Kidney (tissue), 13 donors: ENCODE measurements at regions not wholly inside any gene's neighbourhood (a gene's known extent, or its start where the extent isn't known, plus 50 kb on each side); places are given as distances from the start of the nearest gene placed in this dataset.
"Not testable (repeated sequence)": the region's sequence is repeated elsewhere in the genome, so short reads cannot be mapped to it uniquely, and the experiment has no call there.

Source experiments
- DNase-seq, 5 donors: peaks; one replicate each; pipeline ENCODE4 v3.0.0-alpha.2; 2013 to 2020
- FAIRE-seq: peaks from 2 replicates; lab custom pipeline; 2012; peaks lifted over from hg19 to GRCh38; lab: Jason Lieb, UNC
- H3K27ac ChIP-seq, 2 donors: one replicate each; pipeline ENCODE4 v1.7.0; 2013; ENCODE audit warnings: low read depth in 2 of 2, low read length in 2 of 2, inconsistent platforms in 1 of 2
- H3K27me3 ChIP-seq: one replicate; pipeline ENCODE4 v1.7.1; 2013; ENCODE audit warnings: low read length, inconsistent platforms; ENCODE audit not compliant: control insufficient read depth, insufficient read depth
- H3K36me3 ChIP-seq, 3 donors: one replicate each; pipeline versions ENCODE4 v1.7.0 to v1.7.1; 2013; ENCODE audit warnings: low read length in 3 of 3, control low read depth in 1 of 3, inconsistent platforms in 1 of 3; ENCODE audit not compliant: insufficient read depth in 3 of 3, control insufficient read depth in 2 of 3
- H3K4me1 ChIP-seq, 3 donors: one replicate each; pipeline versions ENCODE4 v1.7.0 to v1.7.1; 2013; ENCODE audit warnings: low read length in 3 of 3, inconsistent platforms in 1 of 3, low read depth in 1 of 3; ENCODE audit not compliant: control insufficient read depth in 2 of 3, insufficient read depth in 2 of 3
- H3K4me3 ChIP-seq, 3 donors: one replicate each; pipeline versions ENCODE4 v1.7.0 to v1.8.1; 2013; ENCODE audit warnings: low read length in 3 of 3, control low read depth in 1 of 3, inconsistent platforms in 1 of 3
- H3K9ac ChIP-seq, 3 donors: one replicate each; pipeline versions ENCODE4 v1.7.0 to v1.7.1; 2013; ENCODE audit warnings: low read length in 3 of 3, control low read depth in 1 of 3, inconsistent platforms in 1 of 3
- H3K9me3 ChIP-seq, 3 donors: one replicate each; pipeline versions ENCODE4 v1.7.0 to v1.7.1; 2013; ENCODE audit warnings: low read length in 3 of 3, control low read depth in 1 of 3, inconsistent platforms in 1 of 3; ENCODE audit not compliant: control insufficient read depth in 2 of 3, insufficient read depth in 1 of 3
- CTCF ChIP-seq: IDR thresholded peaks from 3 replicates; pipeline ENCODE4 v1.5.1; 2012; ENCODE audit warnings: mild to moderate bottlenecking, moderate library complexity, borderline replicate concordance; ENCODE audit not compliant: insufficient read depth; ENCODE audit errors: extremely low read depth
- intact Hi-C: fragments of 100-400 bp; cut with DNase I; formaldehyde crosslinking; loops from one replicate; pipeline ENCODE4 v1.11.1; 2022
- donor health status: control.
- donor health status: control.
- donor health status: control.
- donor health status: control.
- donor health status: control.
- donor health status: DM: yes; HTN: yes; CAD: no.
- donor health status: Normal renal cell carcinoma (clear cell type).

GRCh38 chr1:105073660-105074059, 1324.0 kb downstream of the AMY1C start:
- intact Hi-C loops: no loop called here
- Histone ChIP-seq H3K27ac (no peak overlapping the region), H3K36me3 (no peaks in the 10 kb centered on the region), H3K27me3 (no peaks in the 10 kb centered on the region), H3K4me3 (no peak overlapping the region), H3K9ac (no peak overlapping the region), H3K4me1 (no peaks in the 10 kb centered on the region), H3K9me3 (peaks cover 0 to 3% (median 0%) of the 10 kb centered on the region in 3 donors)
- TF ChIP-seq CTCF: no peak
- DNase-seq (no peak), FAIRE-seq (no peak)

GRCh38 chr1:105083611-105084010, 1333.9 kb downstream of the AMY1C start:
- H3K27ac ChIP-seq: no peak overlapping the region
- H3K27me3 ChIP-seq: no peaks in the 10 kb centered on the region
- DNase-seq: no peak
- no peak overlapping the region for H3K9ac ChIP-seq
- H3K36me3 ChIP-seq: no peaks in the 10 kb centered on the region
- no peaks in the 10 kb centered on the region for H3K4me1 ChIP-seq
- intact Hi-C loops: no loop called here
- TF ChIP-seq CTCF: no peak
- no peak overlapping the region for H3K4me3 ChIP-seq
- no peaks in the 10 kb centered on the region for H3K9me3 ChIP-seq
- FAIRE-seq: no peak

DNA sequence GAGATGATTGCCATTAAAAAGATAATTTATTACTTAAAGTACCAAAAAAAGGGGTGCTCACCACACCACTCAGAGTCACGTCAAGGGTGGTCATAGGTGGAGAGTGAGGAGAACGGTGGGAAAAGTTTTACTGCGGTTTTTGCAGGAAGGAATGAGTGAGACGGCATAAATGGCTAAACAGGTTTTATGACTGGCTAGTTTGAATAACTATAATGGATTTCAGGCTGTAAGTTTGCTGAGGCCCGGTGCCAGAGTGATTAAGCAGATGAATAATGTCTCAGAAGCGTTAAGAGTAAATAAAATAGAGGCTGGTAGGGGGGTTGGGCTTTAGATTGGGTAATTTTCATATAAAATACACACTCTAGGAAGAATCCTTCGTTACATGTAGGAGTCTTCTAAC, 1337.8 kb downstream of the AMY1C start:
- no peak for TF ChIP-seq CTCF
- H3K27me3 ChIP-seq: no peaks in the 10 kb centered on the region
- intact Hi-C loops: no loop called here
- no peaks in the 10 kb centered on the region for H3K9me3 ChIP-seq
- DNase-seq: no peak
- H3K4me3 ChIP-seq: no peak overlapping the region
- H3K36me3 ChIP-seq: no peaks in the 10 kb centered on the region
- no peaks in the 10 kb centered on the region for H3K4me1 ChIP-seq
- no peak overlapping the region for H3K9ac ChIP-seq
- no peak overlapping the region for H3K27ac ChIP-seq
- FAIRE-seq: no peak

GRCh38 chr1:105088166-105088565, 1338.5 kb downstream of the AMY1C start:
- no peak overlapping the region for H3K4me3 ChIP-seq
- no peak for TF ChIP-seq CTCF
- intact Hi-C loops: no loop called here
- FAIRE-seq (no peak), DNase-seq (no peak)
- H3K9me3 ChIP-seq: no peaks in the 10 kb centered on the region
- H3K9ac ChIP-seq: no peak overlapping the region
- H3K4me1 ChIP-seq: no peaks in the 10 kb centered on the region
- no peak overlapping the region for H3K27ac ChIP-seq
- H3K27me3 ChIP-seq: no peaks in the 10 kb centered on the region
- H3K36me3 ChIP-seq: no peaks in the 10 kb centered on the region

DNA sequence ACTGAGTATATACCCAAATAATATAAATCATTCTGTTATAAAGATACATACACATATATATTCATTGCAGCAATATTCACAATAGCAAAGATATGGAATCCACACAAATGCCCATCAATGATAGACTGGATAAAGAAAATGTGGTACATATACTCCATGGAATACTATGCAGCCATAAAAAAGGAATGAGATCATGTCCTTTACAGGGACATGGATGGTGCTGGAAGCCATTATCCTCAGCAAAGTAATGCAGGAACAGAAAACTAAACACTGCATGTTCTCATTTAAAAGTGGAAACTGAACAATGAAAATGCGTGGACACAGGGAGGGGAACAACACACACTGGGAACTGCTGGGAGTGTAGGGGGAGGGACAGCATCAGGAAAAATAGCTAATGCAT, 1344.2 kb downstream of the AMY1C start:
- intact Hi-C loops, DNase-seq, H3K27ac ChIP-seq, H3K36me3 ChIP-seq, FAIRE-seq, H3K27me3 ChIP-seq, H3K9ac ChIP-seq, H3K4me1 ChIP-seq, H3K4me3 ChIP-seq, H3K9me3 ChIP-seq: not testable (repeated sequence)
